GM12864 (cell line): ENCODE measurements at regions not wholly inside any gene's neighbourhood (a gene's known extent, or its start where the extent isn't known, plus 50 kb on each side); places are given as distances from the start of the nearest gene placed in this dataset.

Experiments used
- DNase-seq: peaks from one replicate; pipeline ENCODE4 v3.0.0-alpha.2; 2011; ENCODE audit warnings: low read depth
- H3K4me3 ChIP-seq: 2 replicates; pipeline ENCODE4 v1.5.1; 2011; ENCODE audit warnings: mild to moderate bottlenecking, low read depth, low read length, control low read depth
- TF ChIP-seq, protein P1 (sequence below): IDR thresholded peaks from 2 replicates; pipeline ENCODE4 v1.5.1; 2011; ENCODE audit warnings: low read depth, mild to moderate bottlenecking, moderate library complexity, low read length, control low read depth, inconsistent platforms; ENCODE audit errors: missing control alignments

GRCh38 chr1:37153116-37154100 is 119.1 kb upstream of the GRIK3 start:
- TF ChIP-seq, protein P1, sequence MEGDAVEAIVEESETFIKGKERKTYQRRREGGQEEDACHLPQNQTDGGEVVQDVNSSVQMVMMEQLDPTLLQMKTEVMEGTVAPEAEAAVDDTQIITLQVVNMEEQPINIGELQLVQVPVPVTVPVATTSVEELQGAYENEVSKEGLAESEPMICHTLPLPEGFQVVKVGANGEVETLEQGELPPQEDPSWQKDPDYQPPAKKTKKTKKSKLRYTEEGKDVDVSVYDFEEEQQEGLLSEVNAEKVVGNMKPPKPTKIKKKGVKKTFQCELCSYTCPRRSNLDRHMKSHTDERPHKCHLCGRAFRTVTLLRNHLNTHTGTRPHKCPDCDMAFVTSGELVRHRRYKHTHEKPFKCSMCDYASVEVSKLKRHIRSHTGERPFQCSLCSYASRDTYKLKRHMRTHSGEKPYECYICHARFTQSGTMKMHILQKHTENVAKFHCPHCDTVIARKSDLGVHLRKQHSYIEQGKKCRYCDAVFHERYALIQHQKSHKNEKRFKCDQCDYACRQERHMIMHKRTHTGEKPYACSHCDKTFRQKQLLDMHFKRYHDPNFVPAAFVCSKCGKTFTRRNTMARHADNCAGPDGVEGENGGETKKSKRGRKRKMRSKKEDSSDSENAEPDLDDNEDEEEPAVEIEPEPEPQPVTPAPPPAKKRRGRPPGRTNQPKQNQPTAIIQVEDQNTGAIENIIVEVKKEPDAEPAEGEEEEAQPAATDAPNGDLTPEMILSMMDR, result no peak
- DNase-seq, result no peak

GRCh38 chr1:37156646-37157045 is 122.3 kb upstream of the GRIK3 start:
- TF ChIP-seq, protein P1, result no peak
- no peak overlapping the region for H3K4me3 ChIP-seq
- DNase-seq, result no peak

More at GRCh38 chr1:37153116-37154100, 119.1 kb upstream of the GRIK3 start:
- no peak overlapping the region for H3K4me3 ChIP-seq

DNA sequence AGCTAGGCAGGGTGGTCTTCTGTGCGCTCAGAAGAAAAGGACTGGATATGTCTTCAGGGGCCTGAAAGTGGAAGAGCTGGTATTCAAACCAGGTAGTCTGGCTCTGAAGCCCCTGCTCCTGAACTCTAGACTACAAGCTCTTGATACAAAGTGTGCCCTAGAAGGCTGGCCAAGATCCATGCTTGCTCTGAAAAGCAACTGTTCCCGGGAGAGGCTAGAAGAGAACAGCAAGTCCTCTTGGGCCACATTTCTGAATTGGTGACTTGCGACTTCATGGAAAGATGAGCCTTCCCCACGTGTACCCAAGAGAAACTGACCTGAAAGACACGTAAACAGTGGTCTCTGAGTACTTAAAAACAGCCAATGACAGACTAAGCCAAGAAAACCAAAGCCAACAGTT is 123.3 kb upstream of the GRIK3 start:
- TF ChIP-seq, protein P1, result no peak
- no peak for DNase-seq
- H3K4me3 ChIP-seq, result no peak overlapping the region

GRCh38 chr1:37158113-37158749 is 123.9 kb upstream of the GRIK3 start:
- TF ChIP-seq, protein P1, result no peak
- no peak for DNase-seq
- H3K4me3 ChIP-seq, result no peak overlapping the region

GRCh38 chr1:37159102-37159501 is 124.8 kb upstream of the GRIK3 start:
- no peak overlapping the region for H3K4me3 ChIP-seq
- TF ChIP-seq, protein P1, result no peak
- no peak for DNase-seq

DNA sequence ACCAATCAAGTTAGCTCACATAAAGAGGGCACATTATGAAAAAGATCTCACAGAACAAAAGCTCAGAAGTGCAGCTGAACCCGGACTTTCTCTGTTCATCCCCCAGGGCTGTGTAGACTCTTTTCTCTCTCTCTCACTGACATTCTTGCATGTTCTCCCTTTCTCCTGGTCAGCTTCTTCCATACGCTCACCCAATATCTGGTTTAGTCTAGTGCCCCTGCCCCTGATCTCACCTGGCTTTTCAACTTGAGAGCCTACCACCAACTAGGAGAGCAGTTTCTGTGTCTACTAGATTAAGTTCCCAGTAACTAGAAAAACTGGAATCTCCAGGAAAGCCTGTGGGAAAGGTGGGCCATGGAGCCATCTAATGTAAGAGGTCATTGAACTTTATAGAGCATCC is 126.9 kb upstream of the GRIK3 start:
- no peak for DNase-seq
- TF ChIP-seq, protein P1, result no peak
- no peak overlapping the region for H3K4me3 ChIP-seq
